ENCODE measurements at regions not wholly inside any gene's neighbourhood (a gene's known extent, or its start where the extent isn't known, plus 50 kb on each side); places are given as distances from the start of the nearest gene placed in this dataset.
"Not testable (repeated sequence)": the region's sequence is repeated elsewhere in the genome, so short reads cannot be mapped to it uniquely, and the experiment has no call there.

- not testable (repeated sequence) for H3K4me3 Mint-ChIP-seq; H3K36me3 Mint-ChIP-seq (ENCODE audit: insufficient read depth in 1 of 3, low read depth in 3 of 3); H3K27ac Mint-ChIP-seq; H3K56ac ChIP-seq (ENCODE audit: insufficient read length, low read depth, low read length); H4K8ac ChIP-seq (replicated peaks; ENCODE audit: insufficient read length, low read depth, low read length); H2BK15ac ChIP-seq (ENCODE audit: low read depth, low read length); H3K9me3 ChIP-seq (ENCODE audit: control insufficient read depth, low read depth, low read length); H2BK20ac ChIP-seq (ENCODE audit: low read depth, low read length, poor library complexity, severe bottlenecking); H2BK5ac ChIP-seq (ENCODE audit: insufficient read length, low read length); H3K27me3 Mint-ChIP-seq (ENCODE audit: low read depth); H3K27me3 ChIP-seq (ENCODE audit: insufficient read depth, low read length); H3K23me2 ChIP-seq (ENCODE audit: insufficient read length, low read depth, low read length, poor library complexity, severe bottlenecking); H3K4me2 ChIP-seq (ENCODE audit: insufficient read depth, insufficient read length, low read length); H2AFZ ChIP-seq (ENCODE audit: low read length); H2BK12ac ChIP-seq (ENCODE audit: insufficient read length, low read depth, low read length); H3K79me2 ChIP-seq (ENCODE audit: insufficient read depth, low read length); H4K5ac ChIP-seq (ENCODE audit: insufficient read length, low read depth, low read length); H3K23ac ChIP-seq (ENCODE audit: insufficient read length, low read depth, low read length); H3T11ph ChIP-seq (ENCODE audit: low read length); H3K18ac ChIP-seq (ENCODE audit: insufficient read length, low read depth, low read length); H4K20me1 ChIP-seq (ENCODE audit: control insufficient read depth, insufficient read depth, insufficient read length); H3K4ac ChIP-seq (ENCODE audit: low read depth, low read length); H3K14ac ChIP-seq (ENCODE audit: insufficient read depth, low read length); H3K4me1 ChIP-seq (ENCODE audit: insufficient read depth, low read length); H2AK5ac ChIP-seq (ENCODE audit: insufficient read length, low read length); H2BK120ac ChIP-seq (ENCODE audit: low read depth, low read length, poor library complexity, severe bottlenecking); H3K27ac ChIP-seq (ENCODE audit: insufficient read length, low read depth, low read length); DNase-seq; H3K79me1 ChIP-seq (ENCODE audit: insufficient read depth, low read depth, low read length, poor library complexity, severe bottlenecking); H3K9ac ChIP-seq (ENCODE audit: extremely low read depth, insufficient read length, low read length); H4K91ac ChIP-seq (ENCODE audit: insufficient read length, low read depth, low read length)
- peaks cover 28 to 31% of the 10 kb centered on the region in 2 experiments for H3K4me1 Mint-ChIP-seq
- WGBS (ENCODE audit: extremely low coverage, insufficient read length, low lambda C conversion rate): no CpG with 5 or more reads among the region's 6 CpGs
- peaks cover 33 to 75% of the 10 kb centered on the region in 2 experiments for H3K9me3 Mint-ChIP-seq
These were observed 96.8 kb upstream of the FAM90A26 start for GRCh38 chr4:9073371-9073770.

- H3K14ac ChIP-seq (ENCODE audit: insufficient read depth, low read length); H3K4ac ChIP-seq (ENCODE audit: low read depth, low read length); H3K79me1 ChIP-seq (ENCODE audit: insufficient read depth, low read depth, low read length, poor library complexity, severe bottlenecking); H4K20me1 ChIP-seq (ENCODE audit: control insufficient read depth, insufficient read depth, insufficient read length); H3K9ac ChIP-seq (ENCODE audit: extremely low read depth, insufficient read length, low read length); H2BK15ac ChIP-seq (ENCODE audit: low read depth, low read length); H2BK20ac ChIP-seq (ENCODE audit: low read depth, low read length, poor library complexity, severe bottlenecking); H3K56ac ChIP-seq (ENCODE audit: insufficient read length, low read depth, low read length); H3K4me2 ChIP-seq (ENCODE audit: insufficient read depth, insufficient read length, low read length); H3T11ph ChIP-seq (ENCODE audit: low read length); H3K23me2 ChIP-seq (ENCODE audit: insufficient read length, low read depth, low read length, poor library complexity, severe bottlenecking); H3K27me3 Mint-ChIP-seq (ENCODE audit: low read depth); H3K27me3 ChIP-seq (ENCODE audit: insufficient read depth, low read length); H3K4me3 Mint-ChIP-seq; H3K23ac ChIP-seq (ENCODE audit: insufficient read length, low read depth, low read length); H3K4me1 ChIP-seq (ENCODE audit: insufficient read depth, low read length); H2AFZ ChIP-seq (ENCODE audit: low read length); H4K5ac ChIP-seq (ENCODE audit: insufficient read length, low read depth, low read length); H2BK120ac ChIP-seq (ENCODE audit: low read depth, low read length, poor library complexity, severe bottlenecking); H2BK5ac ChIP-seq (ENCODE audit: insufficient read length, low read length); H2BK12ac ChIP-seq (ENCODE audit: insufficient read length, low read depth, low read length); H3K9me3 ChIP-seq (ENCODE audit: control insufficient read depth, low read depth, low read length); DNase-seq; H3K79me2 ChIP-seq (ENCODE audit: insufficient read depth, low read length); H4K8ac ChIP-seq (replicated peaks; ENCODE audit: insufficient read length, low read depth, low read length); H2AK5ac ChIP-seq (ENCODE audit: insufficient read length, low read length); H3K36me3 Mint-ChIP-seq (ENCODE audit: insufficient read depth in 1 of 3, low read depth in 3 of 3); H4K91ac ChIP-seq (ENCODE audit: insufficient read length, low read depth, low read length); H3K27ac ChIP-seq (ENCODE audit: insufficient read length, low read depth, low read length): not testable (repeated sequence)
- no CpG with 5 or more reads among the region's 14 CpGs for WGBS (ENCODE audit: extremely low coverage, insufficient read length, low lambda C conversion rate)
- H3K18ac ChIP-seq (ENCODE audit: insufficient read length, low read depth, low read length): peak overlapping the region; percentile 50
- Mint-ChIP-seq H3K4me1 (peaks cover 28 to 31% of the 10 kb centered on the region in 2 experiments), H3K9me3 (peaks cover 31 to 74% of the 10 kb centered on the region in 2 experiments), H3K27ac (peak overlapping the region in 1 of 3 experiments; percentile 14; a peak in 1 of 7 replicates)
These were observed 97.5 kb upstream of the FAM90A26 start for GRCh38 chr4:9072521-9073220.

Measured in H9 (cell line).